ENCODE measurements at regions not wholly inside any gene's neighbourhood (a gene's known extent, or its start where the extent isn't known, plus 50 kb on each side); places are given as distances from the start of the nearest gene placed in this dataset.
A peak's percentile ranks its signal among the peaks of the same experiment; 100 is the strongest.

- H3K9me3 Mint-ChIP-seq: no peaks in the 10 kb centered on the region
- no peak overlapping the region for H3K27ac Mint-ChIP-seq
- DNase-seq: peak; percentile 75
- no peaks in the 10 kb centered on the region for H3K36me3 Mint-ChIP-seq
- CTCF ChIA-PET: interaction anchor here (0.7 to 2.5 kb wide), 4 partner anchors 479 to 786 kb away, joined by 3 to 6 read pairs (median 4); no protein-coding TSS in a partner anchor
- H3K27me3 Mint-ChIP-seq: peaks cover 8% of the 10 kb centered on the region
- H3K4me3 Mint-ChIP-seq: no peak overlapping the region
- no peaks in the 10 kb centered on the region for H3K4me1 Mint-ChIP-seq
Measured at GRCh38 chr6:163956571-163957407, 542.3 kb downstream of the QKI start.

GRCh38 chr6:163955756-163956155 lies 541.2 kb downstream of the QKI start:
- CTCF ChIA-PET: interaction anchor here (0.6 to 2.5 kb wide), 3 partner anchors 528 to 1084 kb away, joined by 4 to 6 read pairs (median 5); no protein-coding TSS in a partner anchor
- H3K4me3 Mint-ChIP-seq: no peak overlapping the region
- peaks cover 14% of the 10 kb centered on the region for H3K27me3 Mint-ChIP-seq
- no peaks in the 10 kb centered on the region for H3K4me1 Mint-ChIP-seq
- no peaks in the 10 kb centered on the region for H3K9me3 Mint-ChIP-seq
- H3K36me3 Mint-ChIP-seq: no peaks in the 10 kb centered on the region
- DNase-seq: no peak
- no peak overlapping the region for H3K27ac Mint-ChIP-seq

- no peak overlapping the region for H3K4me3 Mint-ChIP-seq
- no peaks in the 10 kb centered on the region for H3K9me3 Mint-ChIP-seq
- no peaks in the 10 kb centered on the region for H3K4me1 Mint-ChIP-seq
- H3K27me3 Mint-ChIP-seq: peaks cover 14% of the 10 kb centered on the region
- no peak overlapping the region for H3K27ac Mint-ChIP-seq
- CTCF ChIA-PET: interaction anchor here (0.9 to 2.5 kb wide), 2 partner anchors 348 to 528 kb away, joined by 5 to 6 read pairs; no protein-coding TSS in a partner anchor
- H3K36me3 Mint-ChIP-seq: no peaks in the 10 kb centered on the region
- no peak for DNase-seq
Measured at GRCh38 chr6:163955096-163955495, 540.6 kb downstream of the QKI start.

- CTCF ChIA-PET: interaction anchor here (0.9 kb wide), 1 partner anchor 347 kb away, joined by 5 read pairs; no protein-coding TSS in a partner anchor
- H3K4me1 Mint-ChIP-seq: no peaks in the 10 kb centered on the region
- no peak overlapping the region for H3K27ac Mint-ChIP-seq
- H3K36me3 Mint-ChIP-seq: no peaks in the 10 kb centered on the region
- H3K9me3 Mint-ChIP-seq: no peaks in the 10 kb centered on the region
- no peak overlapping the region for H3K4me3 Mint-ChIP-seq
- peaks cover 14% of the 10 kb centered on the region for H3K27me3 Mint-ChIP-seq
- DNase-seq: no peak
Measured at GRCh38 chr6:163954088-163954775, 539.7 kb downstream of the QKI start.

- Mint-ChIP-seq H3K27ac (no peak overlapping the region), H3K36me3 (no peaks in the 10 kb centered on the region), H3K9me3 (no peaks in the 10 kb centered on the region), H3K4me3 (no peak overlapping the region), H3K27me3 (peaks cover 14% of the 10 kb centered on the region), H3K4me1 (no peaks in the 10 kb centered on the region)
- CTCF ChIA-PET: no interaction called here
- DNase-seq: no peak
Measured at GRCh38 chr6:163952005-163952404, 537.5 kb downstream of the QKI start.

GRCh38 chr6:163951326-163951725 lies 536.8 kb downstream of the QKI start:
- CTCF ChIA-PET: no interaction called here
- Mint-ChIP-seq H3K9me3 (no peaks in the 10 kb centered on the region), H3K27me3 (peaks cover 10% of the 10 kb centered on the region), H3K4me1 (no peaks in the 10 kb centered on the region), H3K4me3 (no peak overlapping the region), H3K36me3 (no peaks in the 10 kb centered on the region), H3K27ac (no peak overlapping the region)
- DNase-seq: no peak

- Mint-ChIP-seq H3K27me3 (peaks cover 10% of the 10 kb centered on the region), H3K27ac (no peak overlapping the region)
- CTCF ChIA-PET: no interaction called here
Measured at GRCh38 chr6:163950159-163950558, 535.6 kb downstream of the QKI start.

GRCh38 chr6:163949431-163949830 lies 534.9 kb downstream of the QKI start:
- no peak overlapping the region for H3K4me3 Mint-ChIP-seq
- no peak overlapping the region for H3K27ac Mint-ChIP-seq
- no peaks in the 10 kb centered on the region for H3K4me1 Mint-ChIP-seq
- CTCF ChIA-PET: no interaction called here
- H3K9me3 Mint-ChIP-seq: no peaks in the 10 kb centered on the region
- no peak for DNase-seq
- H3K27me3 Mint-ChIP-seq: peaks cover 10% of the 10 kb centered on the region
- no peaks in the 10 kb centered on the region for H3K36me3 Mint-ChIP-seq

More at GRCh38 chr6:163950159-163950558, 535.6 kb downstream of the QKI start:
- H3K4me1 Mint-ChIP-seq: no peaks in the 10 kb centered on the region
- no peaks in the 10 kb centered on the region for H3K9me3 Mint-ChIP-seq
- H3K4me3 Mint-ChIP-seq: no peak overlapping the region
- no peak for DNase-seq
- no peaks in the 10 kb centered on the region for H3K36me3 Mint-ChIP-seq

GRCh38 chr6:163948250-163948649 lies 533.7 kb downstream of the QKI start:
- no peaks in the 10 kb centered on the region for H3K4me1 Mint-ChIP-seq
- H3K4me3 Mint-ChIP-seq: no peak overlapping the region
- peaks cover 15% of the 10 kb centered on the region for H3K27me3 Mint-ChIP-seq
- CTCF ChIA-PET: no interaction called here
- no peak overlapping the region for H3K27ac Mint-ChIP-seq
- no peaks in the 10 kb centered on the region for H3K9me3 Mint-ChIP-seq
- H3K36me3 Mint-ChIP-seq: no peaks in the 10 kb centered on the region
- no peak for DNase-seq

- H3K4me3 Mint-ChIP-seq: no peak overlapping the region
- CTCF ChIA-PET: interaction anchor here (1.2 kb wide), 1 partner anchor 11 kb away, joined by 3 read pairs; no protein-coding TSS in a partner anchor
Measured at GRCh38 chr6:163947276-163947675, 532.8 kb downstream of the QKI start.

GRCh38 chr6:163946437-163946836 lies 531.9 kb downstream of the QKI start:
- peaks cover 16% of the 10 kb centered on the region for H3K27me3 Mint-ChIP-seq
- no peak overlapping the region for H3K4me3 Mint-ChIP-seq
- H3K27ac Mint-ChIP-seq: no peak overlapping the region
- CTCF ChIA-PET: interaction anchor here (1.2 kb wide), 1 partner anchor 11 kb away, joined by 3 read pairs; no protein-coding TSS in a partner anchor
- H3K9me3 Mint-ChIP-seq: no peaks in the 10 kb centered on the region
- no peak for DNase-seq
- no peaks in the 10 kb centered on the region for H3K36me3 Mint-ChIP-seq
- no peaks in the 10 kb centered on the region for H3K4me1 Mint-ChIP-seq

More at GRCh38 chr6:163947276-163947675, 532.8 kb downstream of the QKI start:
- Mint-ChIP-seq H3K27ac (no peak overlapping the region), H3K36me3 (no peaks in the 10 kb centered on the region), H3K9me3 (no peaks in the 10 kb centered on the region), H3K4me1 (no peaks in the 10 kb centered on the region), H3K27me3 (peaks cover 16% of the 10 kb centered on the region)
- no peak for DNase-seq

- CTCF ChIA-PET: no interaction called here
- Mint-ChIP-seq H3K9me3 (no peaks in the 10 kb centered on the region), H3K4me1 (no peaks in the 10 kb centered on the region), H3K4me3 (no peak overlapping the region), H3K36me3 (no peaks in the 10 kb centered on the region), H3K27ac (no peak overlapping the region), H3K27me3 (peaks cover 10% of the 10 kb centered on the region)
- no peak for DNase-seq
Measured at GRCh38 chr6:163945808-163946207, 531.3 kb downstream of the QKI start.

- Mint-ChIP-seq H3K36me3 (no peaks in the 10 kb centered on the region), H3K9me3 (no peaks in the 10 kb centered on the region), H3K4me3 (no peak overlapping the region), H3K4me1 (no peaks in the 10 kb centered on the region), H3K27ac (no peak overlapping the region), H3K27me3 (peaks cover 10% of the 10 kb centered on the region)
- CTCF ChIA-PET: no interaction called here
- no peak for DNase-seq
Measured at GRCh38 chr6:163944897-163945296, 530.4 kb downstream of the QKI start.

GRCh38 chr6:163943607-163944385 lies 529.3 kb downstream of the QKI start:
- no peak overlapping the region for H3K27ac Mint-ChIP-seq
- CTCF ChIA-PET: no interaction called here
- peaks cover 10% of the 10 kb centered on the region for H3K27me3 Mint-ChIP-seq
- H3K4me1 Mint-ChIP-seq: no peaks in the 10 kb centered on the region
- DNase-seq: no peak
- no peaks in the 10 kb centered on the region for H3K36me3 Mint-ChIP-seq
- H3K9me3 Mint-ChIP-seq: no peaks in the 10 kb centered on the region
- no peak overlapping the region for H3K4me3 Mint-ChIP-seq

Measured in activated naive CD4-positive, alpha-beta T cell treated with anti-CD3 and anti-CD28 coated beads, Interleukin-2, amount 10 ng/mL, durations not matched to agents 7 days and 5 days (primary cell).